ENCODE measurements at regions not wholly inside any gene's neighbourhood (a gene's known extent, or its start where the extent isn't known, plus 50 kb on each side); places are given as distances from the start of the nearest gene placed in this dataset.

GRCh38 chr5:57859626-57860025 is 377.0 kb upstream of the ACTBL2 start:
- DNase-seq, result no peak

- no peak for DNase-seq
Measured at GRCh38 chr5:57858905-57859304, 376.3 kb upstream of the ACTBL2 start.

- no peak for DNase-seq
Measured at GRCh38 chr5:57857696-57858095, 375.1 kb upstream of the ACTBL2 start.

- no peak for DNase-seq
Measured at GRCh38 chr5:57855831-57856230, 373.2 kb upstream of the ACTBL2 start.

- no peak for DNase-seq
Measured at GRCh38 chr5:57853929-57854697, 371.5 kb upstream of the ACTBL2 start.

- DNase-seq, result no peak
Measured at GRCh38 chr5:57850109-57850508, 367.5 kb upstream of the ACTBL2 start.

- no peak for DNase-seq
Measured at GRCh38 chr5:57845025-57845424, 362.4 kb upstream of the ACTBL2 start.

GRCh38 chr5:57844410-57844809 is 361.8 kb upstream of the ACTBL2 start:
- no peak for DNase-seq

- DNase-seq, result no peak
Measured at GRCh38 chr5:57843059-57843367, 360.4 kb upstream of the ACTBL2 start.

GRCh38 chr5:57842364-57843058 is 359.9 kb upstream of the ACTBL2 start:
- DNase-seq, result no peak

GRCh38 chr5:57841676-57842363 is 359.2 kb upstream of the ACTBL2 start:
- DNase-seq, result no peak

GRCh38 chr5:57839437-57840079 is 356.9 kb upstream of the ACTBL2 start:
- DNase-seq, result no peak

GRCh38 chr5:57839025-57839424 is 356.4 kb upstream of the ACTBL2 start:
- no peak for DNase-seq

GRCh38 chr5:57836921-57837320 is 354.3 kb upstream of the ACTBL2 start:
- DNase-seq, result no peak

GRCh38 chr5:57836331-57836730 is 353.7 kb upstream of the ACTBL2 start:
- no peak for DNase-seq

- DNase-seq, result no peak
Measured at GRCh38 chr5:57834829-57835608, 352.4 kb upstream of the ACTBL2 start.

- DNase-seq, result no peak
Measured at GRCh38 chr5:57833489-57833888, 350.9 kb upstream of the ACTBL2 start.

GRCh38 chr5:57832875-57833274 is 350.3 kb upstream of the ACTBL2 start:
- DNase-seq, result no peak

- no peak for DNase-seq
Measured at GRCh38 chr5:57831932-57832331, 349.3 kb upstream of the ACTBL2 start.

GRCh38 chr5:57831090-57831489 is 348.5 kb upstream of the ACTBL2 start:
- DNase-seq, result no peak

- DNase-seq, result no peak
Measured at GRCh38 chr5:57828221-57828620, 345.6 kb upstream of the ACTBL2 start.

GRCh38 chr5:57825031-57825686 is 342.5 kb upstream of the ACTBL2 start:
- no peak for DNase-seq

Data from inflammatory macrophage treated with lipopolysaccharide for 4 hours (primary cell).